Osteocyte (in vitro differentiated cells): ENCODE measurements at regions not wholly inside any gene's neighbourhood (a gene's known extent, or its start where the extent isn't known, plus 50 kb on each side); places are given as distances from the start of the nearest gene placed in this dataset.

ENCODE experiments used
- DNase-seq: peaks from one replicate; pipeline ENCODE4 v3.0.0; 2021; ENCODE audit warnings: mixed read lengths; ENCODE audit not compliant: unreplicated experiment; ENCODE audit errors: extremely low spot score
- H3K27ac Mint-ChIP-seq: one replicate; pipeline ENCODE4 v1.8.0; 2021; ENCODE audit warnings: mild to moderate bottlenecking, mixed read lengths; ENCODE audit not compliant: unreplicated experiment
- H3K27me3 Mint-ChIP-seq: one replicate; pipeline ENCODE4 v1.8.0; 2021; ENCODE audit warnings: mixed read lengths; ENCODE audit not compliant: unreplicated experiment
- H3K36me3 Mint-ChIP-seq: one replicate; pipeline ENCODE4 v1.8.0; 2021; ENCODE audit warnings: mixed read lengths; ENCODE audit not compliant: unreplicated experiment
- H3K4me1 Mint-ChIP-seq: one replicate; pipeline ENCODE4 v1.8.0; 2021; ENCODE audit warnings: mixed read lengths; ENCODE audit not compliant: unreplicated experiment
- H3K4me3 Mint-ChIP-seq: one replicate; pipeline ENCODE4 v1.8.0; 2021; ENCODE audit warnings: mild to moderate bottlenecking, moderate library complexity, mixed read lengths; ENCODE audit not compliant: unreplicated experiment
- H3K9me3 Mint-ChIP-seq: one replicate; pipeline ENCODE4 v1.8.0; 2021; ENCODE audit warnings: mixed read lengths; ENCODE audit not compliant: unreplicated experiment
- TF ChIP-seq, protein P1 (sequence below): fragments of 200-600 bp; sonication (generic); IDR thresholded peaks from 2 replicates; pipeline ENCODE4 v1.5.0; 2021; ENCODE audit warnings: antibody characterized with exemption, mild to moderate bottlenecking, moderate library complexity

DNA sequence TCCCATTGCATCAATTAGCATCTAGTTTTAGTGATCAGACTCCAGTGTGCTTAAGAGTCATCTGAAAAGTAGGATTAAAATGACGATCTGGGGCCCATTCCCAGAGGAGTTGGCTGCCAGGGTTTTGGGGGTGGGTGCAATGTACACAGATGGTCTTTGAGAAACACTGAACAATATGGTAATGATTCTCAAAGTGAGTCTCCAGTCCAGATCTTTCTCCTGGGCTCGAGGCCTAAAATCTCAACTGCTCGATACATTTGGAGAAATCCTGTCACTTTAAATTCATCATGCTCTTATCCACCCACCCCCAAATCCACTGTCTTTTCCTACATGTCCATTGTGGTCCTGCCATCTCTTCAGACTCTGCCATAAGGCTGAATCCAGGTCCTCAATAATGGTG lies 80.7 kb upstream of the MYLIP start:
- Mint-ChIP-seq H3K4me3 (no peak overlapping the region), H3K36me3 (no peaks in the 10 kb centered on the region), H3K4me1 (peaks cover 6% of the 10 kb centered on the region), H3K9me3 (no peaks in the 10 kb centered on the region), H3K27ac (no peak overlapping the region), H3K27me3 (no peaks in the 10 kb centered on the region)
- no peak for DNase-seq
- TF ChIP-seq, protein P1, sequence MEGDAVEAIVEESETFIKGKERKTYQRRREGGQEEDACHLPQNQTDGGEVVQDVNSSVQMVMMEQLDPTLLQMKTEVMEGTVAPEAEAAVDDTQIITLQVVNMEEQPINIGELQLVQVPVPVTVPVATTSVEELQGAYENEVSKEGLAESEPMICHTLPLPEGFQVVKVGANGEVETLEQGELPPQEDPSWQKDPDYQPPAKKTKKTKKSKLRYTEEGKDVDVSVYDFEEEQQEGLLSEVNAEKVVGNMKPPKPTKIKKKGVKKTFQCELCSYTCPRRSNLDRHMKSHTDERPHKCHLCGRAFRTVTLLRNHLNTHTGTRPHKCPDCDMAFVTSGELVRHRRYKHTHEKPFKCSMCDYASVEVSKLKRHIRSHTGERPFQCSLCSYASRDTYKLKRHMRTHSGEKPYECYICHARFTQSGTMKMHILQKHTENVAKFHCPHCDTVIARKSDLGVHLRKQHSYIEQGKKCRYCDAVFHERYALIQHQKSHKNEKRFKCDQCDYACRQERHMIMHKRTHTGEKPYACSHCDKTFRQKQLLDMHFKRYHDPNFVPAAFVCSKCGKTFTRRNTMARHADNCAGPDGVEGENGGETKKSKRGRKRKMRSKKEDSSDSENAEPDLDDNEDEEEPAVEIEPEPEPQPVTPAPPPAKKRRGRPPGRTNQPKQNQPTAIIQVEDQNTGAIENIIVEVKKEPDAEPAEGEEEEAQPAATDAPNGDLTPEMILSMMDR: no peak

DNA sequence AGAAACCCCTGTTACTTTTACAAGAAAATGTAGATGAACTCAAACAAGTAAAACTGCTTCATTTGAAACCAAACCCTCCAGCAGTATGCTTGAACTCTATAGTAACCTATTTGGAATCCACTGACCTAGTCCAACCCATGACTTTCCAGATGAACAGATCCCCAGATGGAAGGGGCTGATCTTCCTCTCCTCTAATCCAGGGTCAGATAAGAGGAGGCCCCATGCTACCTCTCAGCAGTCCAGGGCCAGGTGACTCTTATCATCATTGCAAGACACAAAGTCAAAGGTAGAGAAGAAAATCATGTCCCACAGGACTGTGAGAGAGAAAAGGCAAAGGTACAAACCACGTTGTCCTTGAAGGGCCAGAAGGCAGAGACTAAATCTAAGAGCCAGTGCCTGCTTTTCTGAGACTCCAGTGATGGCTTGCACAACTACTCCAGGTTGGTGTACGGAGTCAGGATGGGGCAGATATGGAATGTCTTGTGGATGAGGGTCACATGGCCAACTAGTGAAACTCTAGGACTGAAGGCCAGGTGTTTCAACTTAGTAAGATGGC lies 81.4 kb upstream of the MYLIP start:
- Mint-ChIP-seq H3K27me3 (no peaks in the 10 kb centered on the region), H3K36me3 (no peaks in the 10 kb centered on the region), H3K9me3 (no peaks in the 10 kb centered on the region), H3K4me1 (peaks cover 6% of the 10 kb centered on the region), H3K4me3 (no peak overlapping the region), H3K27ac (no peak overlapping the region)
- no peak for DNase-seq
- TF ChIP-seq, protein P1: no peak

DNA sequence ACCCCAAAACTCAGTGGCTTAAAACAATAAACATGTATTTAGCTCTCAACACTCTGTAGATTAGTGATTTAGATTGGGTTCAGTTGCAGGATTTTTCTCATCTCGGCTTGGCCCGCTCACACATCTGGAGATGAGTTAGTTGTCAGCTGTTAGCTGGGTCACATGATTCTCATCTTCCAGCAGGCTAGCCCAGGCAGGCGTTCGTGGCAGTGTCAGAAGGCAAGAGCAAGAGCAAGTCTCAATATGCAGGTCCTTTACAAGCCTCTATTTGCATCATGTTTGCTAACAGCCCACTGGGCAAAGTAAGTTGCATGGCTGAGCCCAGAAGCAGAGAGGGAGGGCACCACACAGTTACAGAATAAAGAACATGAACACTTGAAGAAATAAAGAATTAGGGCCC lies 83.6 kb upstream of the MYLIP start:
- Mint-ChIP-seq H3K4me1 (peaks cover 6% of the 10 kb centered on the region), H3K27ac (no peak overlapping the region), H3K9me3 (peaks cover 4% of the 10 kb centered on the region), H3K36me3 (no peaks in the 10 kb centered on the region), H3K27me3 (peaks cover 3% of the 10 kb centered on the region), H3K4me3 (no peak overlapping the region)
- no peak for DNase-seq
- TF ChIP-seq, protein P1: no peak

DNA sequence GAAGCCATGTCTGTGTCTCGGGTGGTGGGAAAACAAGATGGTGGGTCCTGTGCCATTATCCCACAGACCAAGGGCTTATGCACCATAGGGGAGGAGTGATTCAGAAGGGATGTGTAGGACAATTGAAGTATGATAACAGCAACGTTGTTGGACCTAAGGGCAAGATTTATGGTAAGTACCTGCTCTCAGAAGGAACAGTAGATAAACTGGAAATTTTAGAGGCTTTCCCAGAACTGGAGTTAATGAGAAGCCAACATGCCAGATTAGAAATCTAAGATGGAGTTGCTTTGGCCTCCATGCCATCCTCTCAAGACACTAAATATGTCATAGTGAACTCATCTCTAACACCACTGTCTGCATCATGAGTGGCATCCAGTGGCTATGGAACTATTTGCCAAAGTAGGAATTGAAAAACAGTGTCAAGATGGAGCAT lies 84.7 kb upstream of the MYLIP start:
- Mint-ChIP-seq H3K4me3 (no peak overlapping the region), H3K36me3 (no peaks in the 10 kb centered on the region), H3K27ac (no peak overlapping the region), H3K27me3 (peaks cover 6% of the 10 kb centered on the region), H3K4me1 (peaks cover 4% of the 10 kb centered on the region), H3K9me3 (peaks cover 7% of the 10 kb centered on the region)
- DNase-seq: no peak
- TF ChIP-seq, protein P1: no peak

DNA sequence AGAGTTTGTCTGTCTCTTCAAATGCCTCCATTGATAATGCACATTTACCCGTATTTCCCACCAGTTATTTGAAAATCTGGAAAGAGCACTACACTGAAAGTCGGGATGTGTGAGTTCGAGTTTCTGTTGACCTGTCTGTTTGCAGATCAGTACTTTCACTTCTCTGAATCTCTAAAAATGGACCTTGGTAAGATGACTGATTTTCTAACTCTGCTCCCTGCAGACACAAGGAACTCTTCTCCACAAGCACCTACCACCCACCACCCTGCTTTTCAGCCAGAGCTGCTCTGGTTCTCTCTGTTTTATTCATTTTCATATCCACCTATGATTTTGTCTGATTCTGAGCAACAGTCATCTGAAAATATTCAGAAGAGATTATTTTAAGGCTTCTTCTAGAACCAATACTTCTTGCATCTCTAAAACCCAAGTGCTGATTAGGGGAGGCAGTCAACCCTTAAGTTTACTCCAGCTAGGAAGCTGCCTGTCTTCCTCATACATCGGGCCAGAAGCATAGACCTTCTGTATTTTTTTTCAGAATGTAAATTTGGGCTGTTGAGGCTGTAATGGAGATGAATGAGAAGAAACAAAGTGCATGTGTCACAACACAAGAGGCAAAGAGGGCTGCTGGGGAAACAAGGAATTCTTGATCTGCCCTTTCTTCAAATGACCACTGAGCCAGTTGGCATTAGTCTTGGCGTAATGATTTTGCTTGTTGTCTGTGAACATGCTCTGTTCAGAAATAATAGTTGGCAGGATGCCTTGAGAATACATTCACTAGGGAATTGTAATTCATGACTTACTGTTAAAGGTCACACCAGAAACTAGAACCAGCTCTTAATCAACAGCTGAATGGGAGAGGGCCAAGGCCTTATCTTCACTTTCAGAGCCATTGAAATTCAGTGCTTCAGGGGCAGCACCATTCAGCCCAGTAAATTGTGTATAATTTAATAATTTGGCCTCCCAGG lies 85.4 kb upstream of the MYLIP start:
- no peaks in the 10 kb centered on the region for H3K36me3 Mint-ChIP-seq
- no peaks in the 10 kb centered on the region for H3K4me1 Mint-ChIP-seq
- TF ChIP-seq, protein P1: no peak
- H3K27me3 Mint-ChIP-seq: peaks cover 8% of the 10 kb centered on the region
- no peak overlapping the region for H3K4me3 Mint-ChIP-seq
- no peak overlapping the region for H3K27ac Mint-ChIP-seq
- peaks cover 7% of the 10 kb centered on the region for H3K9me3 Mint-ChIP-seq
- DNase-seq: no peak
